ENCODE measurements at regions not wholly inside any gene's neighbourhood (a gene's known extent, or its start where the extent isn't known, plus 50 kb on each side); places are given as distances from the start of the nearest gene placed in this dataset.
"Not testable (repeated sequence)": the region's sequence is repeated elsewhere in the genome, so short reads cannot be mapped to it uniquely, and the experiment has no call there.

GRCh38 chr1:98575955-98576354 is 85.6 kb upstream of the SNX7 start:
- DNase-seq, result no peak

GRCh38 chr1:98565951-98566350 is 95.6 kb upstream of the SNX7 start:
- DNase-seq, result no peak

DNA sequence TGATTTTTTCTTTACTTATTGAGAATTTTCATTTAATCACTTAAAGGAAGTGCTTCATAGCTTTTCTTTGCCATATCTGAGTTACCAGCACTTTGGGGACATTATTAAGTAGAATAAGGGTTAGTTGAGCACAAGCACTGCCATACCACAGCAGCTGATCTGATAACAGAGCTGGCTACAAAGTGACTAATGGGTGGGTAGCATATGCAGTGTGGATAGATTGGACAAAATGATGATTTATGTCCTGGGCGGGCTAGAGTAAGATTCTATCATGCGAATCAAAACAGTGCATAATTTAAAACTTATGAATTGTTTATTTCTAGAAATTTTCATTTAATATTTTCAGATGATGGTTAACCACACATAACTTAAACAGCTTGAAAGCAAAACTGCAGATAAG is 102.2 kb upstream of the SNX7 start:
- DNase-seq, result no peak

- no peak for DNase-seq
Measured at GRCh38 chr1:98557895-98558294, 103.6 kb upstream of the SNX7 start.

DNA sequence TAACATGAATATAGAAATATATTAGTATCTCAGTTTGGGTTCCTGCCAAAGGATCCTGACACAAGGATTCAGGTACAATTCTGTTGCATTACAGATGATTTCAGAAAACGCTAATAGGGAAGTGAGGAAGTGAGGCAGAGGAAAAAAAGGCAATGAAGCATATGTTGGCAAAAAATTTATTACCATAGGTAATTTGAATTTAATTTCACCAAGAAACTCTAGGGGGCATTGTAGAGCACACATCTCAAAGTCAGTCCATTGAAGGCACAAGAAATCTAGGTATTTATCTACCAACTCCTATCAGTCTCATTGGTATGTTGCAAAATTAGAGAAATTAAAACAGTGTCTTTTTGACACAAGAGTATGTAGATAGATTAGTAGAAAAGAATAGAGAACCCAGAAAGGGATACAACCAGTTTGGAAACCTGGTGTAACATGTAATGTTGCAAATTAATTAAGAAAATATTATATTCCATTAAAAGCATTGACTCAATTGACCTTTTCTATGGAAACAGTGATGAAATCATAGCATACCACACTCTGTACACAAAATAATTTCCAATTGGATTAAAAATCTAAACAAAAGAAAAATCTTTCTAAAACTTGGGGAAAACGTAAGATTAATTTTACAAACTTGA is 104.9 kb upstream of the SNX7 start:
- DNase-seq, result no peak

- no peak for DNase-seq
Measured at GRCh38 chr1:98555814-98556213, 105.7 kb upstream of the SNX7 start.

- DNase-seq, result not testable (repeated sequence)
Measured at GRCh38 chr1:98552576-98553074, 108.9 kb upstream of the SNX7 start.

DNA sequence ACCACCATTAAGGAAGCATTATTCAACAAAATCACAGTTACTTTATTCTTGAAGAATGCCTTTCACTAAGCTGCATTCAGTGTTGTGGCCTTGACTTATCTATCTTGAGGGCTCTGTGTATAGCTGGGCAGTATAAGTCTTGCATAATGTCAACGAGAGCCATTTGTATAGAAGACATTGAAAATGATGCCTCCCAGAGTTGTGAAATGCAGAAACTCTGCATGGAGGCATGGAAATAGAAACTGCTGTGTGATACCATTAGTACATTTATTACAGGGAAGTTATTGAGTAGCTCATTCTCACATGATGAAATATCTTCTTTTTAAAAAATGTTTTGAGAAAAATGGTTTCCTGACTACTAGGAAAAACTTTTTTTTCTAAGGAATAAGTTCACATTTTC is 111.4 kb upstream of the SNX7 start:
- no peak for DNase-seq

GRCh38 chr1:98546319-98546718 is 115.2 kb upstream of the SNX7 start:
- DNase-seq, result no peak

DNA sequence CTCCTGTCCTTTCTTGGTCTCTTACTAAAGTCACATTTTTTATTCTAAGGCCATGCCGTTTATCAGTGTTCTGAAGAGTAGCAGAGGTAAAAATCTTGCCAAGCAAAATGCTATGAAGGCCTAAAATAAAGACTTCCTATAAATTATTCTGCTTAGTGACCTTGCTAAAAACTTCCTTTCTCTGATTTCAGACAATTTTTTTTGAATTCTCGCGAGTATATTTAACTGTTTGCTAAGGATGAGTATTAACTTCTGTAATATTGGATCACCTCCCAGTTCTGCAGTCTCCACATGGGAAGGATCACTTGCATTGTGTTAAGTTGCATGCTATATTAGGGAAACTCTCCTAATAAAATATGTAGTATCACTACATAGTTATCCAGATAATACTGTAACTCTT is 123.4 kb upstream of the SNX7 start:
- DNase-seq, result no peak

DNA sequence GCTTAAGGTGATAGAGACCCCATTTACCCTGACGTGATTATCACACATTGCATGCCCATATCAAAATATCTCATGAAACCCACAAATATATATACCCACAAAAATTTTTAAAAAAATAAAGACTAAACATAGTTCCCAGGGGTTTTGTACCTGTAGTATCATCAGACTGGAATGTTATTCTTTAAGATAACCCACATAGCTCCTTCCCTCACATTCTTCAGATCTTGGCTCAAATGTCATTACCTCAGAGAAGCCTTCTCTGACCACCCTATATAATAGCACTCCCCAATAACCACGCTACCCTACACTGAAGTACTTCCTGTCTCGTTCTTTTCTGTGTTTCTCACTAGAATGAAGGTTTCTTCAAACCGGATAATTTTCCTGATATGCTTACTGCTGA is 138.3 kb upstream of the SNX7 start:
- DNase-seq, result no peak

DNA sequence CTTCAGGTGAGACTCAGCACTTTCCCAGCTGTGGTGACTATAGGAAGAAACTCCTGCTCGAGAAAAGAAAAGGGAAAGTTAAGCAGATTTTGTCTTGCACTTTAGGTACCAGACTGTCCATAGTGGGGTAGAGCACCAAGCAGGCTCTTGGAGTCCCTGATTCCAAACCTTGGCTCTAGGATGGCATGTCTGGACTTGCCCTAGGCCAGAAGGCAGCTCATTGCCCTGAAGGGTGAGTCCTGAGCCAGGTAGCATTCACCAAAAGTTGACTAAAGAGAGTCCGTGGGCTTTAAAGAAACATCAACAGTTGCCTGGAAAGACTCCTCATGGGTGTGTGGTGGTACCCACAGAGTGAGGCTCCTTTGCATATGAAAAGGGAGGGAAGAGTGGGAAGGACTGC is 145.2 kb upstream of the SNX7 start:
- DNase-seq, result no peak

DNA sequence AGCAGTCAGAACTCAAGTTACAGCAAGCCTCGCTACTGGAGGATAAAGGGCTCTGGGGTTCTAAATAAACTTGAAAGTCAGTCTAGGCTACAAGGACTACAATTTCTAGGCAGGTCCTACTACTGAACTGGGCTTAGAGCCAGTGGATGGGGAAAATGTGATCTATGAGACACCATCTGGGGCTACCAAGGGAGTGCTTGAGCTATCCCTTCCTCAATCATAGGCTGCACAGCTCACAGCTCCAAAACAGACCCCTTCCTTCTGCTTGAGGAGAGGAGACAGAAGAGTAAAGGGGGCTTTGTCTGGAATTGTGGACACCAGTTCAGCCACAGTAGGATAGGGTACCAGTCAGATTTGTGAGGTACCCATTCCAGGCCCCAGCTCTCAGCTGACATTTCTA is 145.8 kb upstream of the SNX7 start:
- DNase-seq, result no peak

DNA sequence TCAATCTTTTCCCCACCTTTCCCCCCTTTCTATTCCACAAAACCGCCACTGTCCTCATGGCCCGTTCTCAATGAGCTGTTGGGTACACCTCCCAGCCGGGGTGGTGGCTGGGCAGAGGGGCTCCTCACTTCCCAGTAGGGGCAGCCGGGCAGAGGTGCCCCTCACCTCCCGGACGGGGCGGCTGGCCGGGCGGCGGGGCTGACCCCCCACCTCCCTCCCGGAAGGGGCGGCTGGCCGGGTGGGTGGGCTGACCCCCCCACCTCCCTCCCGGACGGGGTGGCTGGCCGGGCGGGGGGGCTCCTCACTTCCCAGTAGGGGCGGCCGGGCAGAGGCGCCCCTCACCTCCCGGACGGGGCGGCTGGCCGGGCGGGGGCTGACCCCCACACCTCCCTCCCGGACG is 149.3 kb upstream of the SNX7 start:
- DNase-seq, result not testable (repeated sequence)

DNA sequence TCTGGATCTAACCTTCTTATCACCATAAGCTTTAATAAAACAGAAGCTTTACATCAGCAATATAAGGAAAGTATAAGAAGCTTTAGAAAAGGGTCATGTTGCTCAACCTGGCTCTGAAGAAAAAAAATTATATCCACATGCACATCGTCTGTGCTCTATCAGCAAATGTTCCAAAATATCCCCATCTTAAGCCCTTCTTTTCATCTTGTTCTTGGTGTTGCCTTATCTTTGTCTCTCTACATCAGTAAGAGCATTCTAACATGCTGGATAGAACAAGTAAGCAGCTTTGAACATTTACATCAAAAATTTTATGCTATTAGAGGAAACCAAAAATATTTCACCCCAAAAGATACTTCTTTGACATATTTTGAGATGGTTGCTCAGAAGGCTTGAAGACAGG is 157.8 kb upstream of the SNX7 start:
- no peak for DNase-seq

- DNase-seq, result no peak
Measured at GRCh38 chr1:98502937-98503336, 158.6 kb upstream of the SNX7 start.

- DNase-seq, result no peak
Measured at GRCh38 chr1:98500324-98500723, 161.2 kb upstream of the SNX7 start.

DNA sequence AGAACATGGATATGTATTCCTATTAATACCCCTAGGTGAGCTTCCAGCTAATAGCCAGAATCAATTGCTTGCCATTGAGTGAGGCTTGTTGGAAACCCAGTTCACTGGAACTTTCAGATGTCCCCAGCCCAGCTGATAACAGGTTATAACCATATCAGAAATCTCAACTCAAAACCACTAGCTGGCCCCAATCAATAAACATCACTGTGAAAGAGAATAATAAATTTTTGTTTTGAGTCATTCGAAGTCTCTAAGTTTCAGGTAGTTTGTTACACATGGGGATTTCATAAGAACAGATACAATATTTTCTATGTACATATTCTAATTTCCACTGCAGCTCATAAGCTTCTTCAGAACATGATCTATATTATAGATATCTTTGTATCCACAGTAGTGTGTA is 162.9 kb upstream of the SNX7 start:
- DNase-seq, result no peak

DNA sequence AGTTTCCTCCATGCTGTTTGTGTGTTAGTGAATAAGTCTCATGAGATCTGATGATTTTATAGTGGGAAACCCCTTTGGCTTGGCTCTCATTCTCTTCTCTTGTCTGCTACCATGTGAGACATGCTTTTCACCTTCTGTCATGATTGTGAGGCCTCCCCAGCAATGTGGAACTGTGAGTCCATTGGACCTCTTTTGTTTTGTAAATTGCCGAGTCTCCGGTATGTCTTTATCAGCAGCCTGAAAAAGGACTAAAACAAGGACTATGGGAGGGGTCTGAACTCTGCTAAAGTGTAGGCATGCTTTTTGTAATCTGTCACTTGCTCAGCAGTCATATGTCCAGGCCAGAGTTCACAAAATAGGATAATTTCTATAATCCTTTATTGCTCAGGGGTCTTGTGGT is 164.0 kb upstream of the SNX7 start:
- no peak for DNase-seq

GRCh38 chr1:98496256-98496995 is 165.1 kb upstream of the SNX7 start:
- DNase-seq, result no peak

DNA sequence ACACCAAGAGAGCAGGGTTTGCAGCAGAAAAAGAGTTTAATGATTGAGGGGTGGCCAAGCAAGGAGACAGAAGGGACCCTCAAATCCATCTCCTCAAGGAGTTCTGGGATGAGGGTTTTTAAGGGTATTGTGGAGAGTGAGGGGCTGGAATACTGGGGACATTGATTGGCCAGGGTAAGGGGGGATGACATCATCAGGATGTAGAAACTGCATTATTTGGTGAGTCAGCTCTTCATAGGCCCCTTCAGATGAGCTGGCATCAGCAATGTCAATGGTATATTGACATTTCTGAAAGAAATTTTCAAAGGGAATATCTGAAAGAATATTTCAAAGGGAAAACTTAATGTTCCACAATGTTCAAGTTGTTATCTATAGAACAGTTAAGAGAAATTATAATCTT is 168.1 kb upstream of the SNX7 start:
- no peak for DNase-seq

DNA sequence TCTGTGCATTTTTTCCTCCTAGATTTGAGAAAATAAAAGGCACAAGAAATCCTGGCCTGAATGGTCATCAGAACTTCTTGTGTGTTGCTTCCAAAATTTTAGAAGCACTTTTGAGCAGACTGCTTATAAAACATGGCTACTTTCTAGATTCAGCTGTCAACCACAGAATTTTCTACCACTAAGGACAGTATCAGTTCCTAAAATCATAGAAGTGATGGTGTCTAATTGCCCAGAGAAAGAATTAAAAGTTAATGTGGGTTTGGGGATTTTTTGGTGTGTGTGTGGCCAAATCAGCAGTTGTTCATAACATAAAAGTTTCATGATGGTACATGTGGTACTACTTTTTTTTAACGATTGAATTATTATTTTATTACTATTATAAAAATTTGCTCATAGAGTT is 171.4 kb upstream of the SNX7 start:
- no peak for DNase-seq

DNA sequence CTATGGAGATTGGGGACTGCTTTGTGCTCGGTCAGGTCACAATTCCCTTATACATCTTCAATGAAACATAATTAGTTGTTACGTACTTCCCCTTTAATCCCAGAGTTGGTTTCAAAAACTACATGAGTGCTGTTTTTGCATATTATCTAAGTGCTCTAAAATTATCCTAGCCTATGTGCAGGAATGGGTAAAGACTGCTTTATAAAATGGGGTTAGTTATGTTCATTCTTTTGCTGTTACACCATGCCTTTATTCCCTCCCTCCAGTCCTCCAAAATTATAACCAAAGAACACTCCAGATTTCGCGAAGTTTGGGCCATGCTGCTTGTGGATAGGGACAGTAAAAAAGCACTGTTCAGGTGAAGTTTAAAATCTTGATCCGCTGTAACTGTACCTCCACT is 173.9 kb upstream of the SNX7 start:
- DNase-seq, result no peak

GRCh38 chr1:98482611-98483010 is 178.9 kb upstream of the SNX7 start:
- DNase-seq, result no peak

- DNase-seq, result no peak
Measured at GRCh38 chr1:98480271-98480670, 181.2 kb upstream of the SNX7 start.

Data from activated CD8-positive, alpha-beta memory T cell treated with anti-CD3 and anti-CD28 coated beads, Interleukin-2, amount 50 U/mL, for 48 hours (primary cell).